Trophoblast cell (in vitro differentiated cells and primary cell): ENCODE measurements at regions not wholly inside any gene's neighbourhood (a gene's known extent, or its start where the extent isn't known, plus 50 kb on each side); places are given as distances from the start of the nearest gene placed in this dataset.

ENCODE experiments used
- DNase-seq, 2 donors: peaks; one replicate each; pipeline ENCODE4 v3.0.0-alpha.2; 2016
- H2AFZ ChIP-seq: 2 replicates; pipeline ENCODE4 v1.6.1; 2013; ENCODE audit warnings: low read length, moderate library complexity, mild to moderate bottlenecking; ENCODE audit not compliant: insufficient read depth, poor library complexity
- H2AK5ac ChIP-seq: 2 replicates; pipeline ENCODE4 v1.6.1; 2013; ENCODE audit warnings: mild to moderate bottlenecking, low read length
- H2BK120ac ChIP-seq: 2 replicates; pipeline ENCODE4 v1.6.1; 2013; ENCODE audit warnings: low read length, mild to moderate bottlenecking, moderate library complexity; ENCODE audit not compliant: insufficient read depth, poor library complexity
- H2BK12ac ChIP-seq: 2 replicates; pipeline ENCODE4 v1.6.1; 2013; ENCODE audit warnings: mild to moderate bottlenecking, low read length, moderate library complexity
- H2BK5ac ChIP-seq: 2 replicates; pipeline ENCODE4 v1.6.1; 2013; ENCODE audit warnings: low read length, low read depth, moderate library complexity, mild to moderate bottlenecking; ENCODE audit not compliant: poor library complexity
- H3K14ac ChIP-seq: 2 replicates; pipeline ENCODE4 v1.6.1; 2013; ENCODE audit warnings: mild to moderate bottlenecking, low read length
- H3K18ac ChIP-seq: 2 replicates; pipeline ENCODE4 v1.6.1; 2013; ENCODE audit warnings: mild to moderate bottlenecking, low read length
- H3K23ac ChIP-seq: 2 replicates; pipeline ENCODE4 v1.6.1; 2013; ENCODE audit warnings: low read length
- H3K27ac ChIP-seq: 2 replicates; pipeline ENCODE4 v1.5.1; 2013; ENCODE audit warnings: low read depth, mild to moderate bottlenecking, inconsistent platforms, low read length, moderate library complexity
- H3K27me3 ChIP-seq: 2 replicates; pipeline ENCODE4 v1.6.1; 2013; ENCODE audit warnings: inconsistent platforms, mild to moderate bottlenecking, low read length, moderate library complexity; ENCODE audit not compliant: insufficient read depth
- H3K36me3 ChIP-seq, 2 experiments: 1 replicate in 1 of 2; 2 replicates in 1 of 2; pipeline ENCODE4 v1.6.1; 2013; ENCODE audit warnings: low read length in 2 of 2, mild to moderate bottlenecking in 2 of 2, moderate library complexity in 1 of 2; ENCODE audit not compliant: insufficient read depth in 2 of 2, control insufficient read depth in 1 of 2
- H3K4ac ChIP-seq: 2 replicates; pipeline ENCODE4 v1.6.1; 2013; ENCODE audit warnings: low read depth, mild to moderate bottlenecking, low read length, moderate library complexity
- H3K4me1 ChIP-seq, 2 experiments: 1 replicate in 1 of 2; 2 replicates in 1 of 2; pipeline ENCODE4 v1.6.1; 2013; ENCODE audit warnings: low read length in 2 of 2, mild to moderate bottlenecking in 2 of 2, moderate library complexity in 1 of 2; ENCODE audit not compliant: insufficient read depth in 2 of 2, control insufficient read depth in 1 of 2
- H3K4me2 ChIP-seq: 2 replicates; pipeline ENCODE4 v1.6.1; 2013; ENCODE audit warnings: inconsistent platforms, mild to moderate bottlenecking, low read length, moderate library complexity
- H3K4me3 ChIP-seq: 2 replicates; pipeline ENCODE4 v1.5.1; 2013; ENCODE audit warnings: mild to moderate bottlenecking, low read depth, low read length, inconsistent platforms
- H3K79me1 ChIP-seq: one replicate; pipeline ENCODE4 v1.6.1; 2013; ENCODE audit warnings: low read length
- H3K79me2 ChIP-seq: 2 replicates; pipeline ENCODE4 v1.6.1; 2013; ENCODE audit warnings: low read length, mild to moderate bottlenecking; ENCODE audit not compliant: control insufficient read depth, insufficient read depth, poor library complexity
- H3K9ac ChIP-seq: 2 replicates; pipeline ENCODE4 v1.6.1; 2013; ENCODE audit warnings: mild to moderate bottlenecking, low read length
- H3K9me3 ChIP-seq: 2 replicates; pipeline ENCODE4 v1.6.1; 2013; ENCODE audit warnings: low read depth, mild to moderate bottlenecking, control low read depth, inconsistent platforms, low read length; ENCODE audit not compliant: insufficient read depth
- H4K12ac ChIP-seq: 2 replicates; pipeline ENCODE4 v1.6.1; 2013; ENCODE audit warnings: low read depth, mild to moderate bottlenecking, low read length, moderate library complexity
- H4K8ac ChIP-seq: 2 replicates; pipeline ENCODE4 v1.6.1; 2013; ENCODE audit warnings: low read depth, mild to moderate bottlenecking, low read length, moderate library complexity
- H4K91ac ChIP-seq: one replicate; pipeline ENCODE4 v1.6.1; 2013; ENCODE audit warnings: low read depth, mild to moderate bottlenecking, low read length, moderate library complexity
- WGBS: extraction: QIAGEN DNeasy Blood & Tissue Kit; methylation state at CpG from one replicate; pipeline ENCODE4 v1.1.7; 2013; ENCODE audit warnings: missing lambda C conversion rate; ENCODE audit not compliant: insufficient read length, insufficient coverage; ENCODE audit errors: extremely low coverage; 5-methylcytosine and 5-hydroxymethylcytosine counted together

GRCh38 chr14:85764822-85765221 lies 234.9 kb downstream of the FLRT2 start:
- Histone ChIP-seq H2AK5ac (no peak overlapping the region), H2BK5ac (no peak overlapping the region), H3K27ac (no peak overlapping the region), H3K79me1 (no peaks in the 10 kb centered on the region), H3K4me3 (no peak overlapping the region), H3K9ac (no peak overlapping the region), H2BK120ac (no peak overlapping the region), H4K91ac (no peak overlapping the region), H2AFZ (no peak overlapping the region), H3K18ac (no peak overlapping the region), H3K9me3 (no peaks in the 10 kb centered on the region), H4K8ac (no peak overlapping the region), H3K23ac (no peak overlapping the region), H4K12ac (no peak overlapping the region), H2BK12ac (no peak overlapping the region), H3K4me2 (no peak overlapping the region), H3K4me1 (no peaks in the 10 kb centered on the region), H3K27me3 (no peaks in the 10 kb centered on the region), H3K4ac (no peak overlapping the region), H3K14ac (no peak overlapping the region), H3K36me3 (no peaks in the 10 kb centered on the region), H3K79me2 (no peaks in the 10 kb centered on the region)
- no peak for DNase-seq
- no CpG with 5 or more reads among the region's 6 CpGs for WGBS

- no peaks in the 10 kb centered on the region for H3K4me1 ChIP-seq
- DNase-seq = no peak
- H3K4me3 ChIP-seq = no peak overlapping the region
- no peak overlapping the region for H3K18ac ChIP-seq
- H2AFZ ChIP-seq = no peak overlapping the region
- H3K4ac ChIP-seq = no peak overlapping the region
- no peaks in the 10 kb centered on the region for H3K36me3 ChIP-seq
- no peak overlapping the region for H4K8ac ChIP-seq
- H3K9ac ChIP-seq = no peak overlapping the region
- H2BK5ac ChIP-seq = no peak overlapping the region
- H3K14ac ChIP-seq = no peak overlapping the region
- H3K4me2 ChIP-seq = no peak overlapping the region
- WGBS = no CpG with 5 or more reads among the region's 4 CpGs
- H3K79me2 ChIP-seq = no peaks in the 10 kb centered on the region
- H2BK12ac ChIP-seq = no peak overlapping the region
- H3K27ac ChIP-seq = no peak overlapping the region
- no peak overlapping the region for H3K23ac ChIP-seq
- H2AK5ac ChIP-seq = no peak overlapping the region
- no peaks in the 10 kb centered on the region for H3K79me1 ChIP-seq
- H3K27me3 ChIP-seq = no peaks in the 10 kb centered on the region
- H3K9me3 ChIP-seq = no peaks in the 10 kb centered on the region
- no peak overlapping the region for H2BK120ac ChIP-seq
- no peak overlapping the region for H4K91ac ChIP-seq
- no peak overlapping the region for H4K12ac ChIP-seq
These were observed 232.6 kb downstream of the FLRT2 start for GRCh38 chr14:85762526-85762925.

- Histone ChIP-seq H2AFZ (no peak overlapping the region), H3K27ac (no peak overlapping the region), H3K4ac (no peak overlapping the region), H3K27me3 (no peaks in the 10 kb centered on the region), H4K91ac (no peak overlapping the region), H3K79me1 (no peaks in the 10 kb centered on the region), H3K4me1 (no peaks in the 10 kb centered on the region), H2BK120ac (no peak overlapping the region), H3K9ac (no peak overlapping the region), H3K4me3 (no peak overlapping the region), H2BK12ac (no peak overlapping the region), H4K8ac (no peak overlapping the region), H3K4me2 (no peak overlapping the region), H3K14ac (no peak overlapping the region), H3K9me3 (no peaks in the 10 kb centered on the region), H3K36me3 (no peaks in the 10 kb centered on the region), H2BK5ac (no peak overlapping the region), H3K79me2 (no peaks in the 10 kb centered on the region), H2AK5ac (no peak overlapping the region), H3K18ac (no peak overlapping the region), H4K12ac (no peak overlapping the region), H3K23ac (no peak overlapping the region)
- WGBS = no CpG with 5 or more reads among the region's 2 CpGs
- no peak for DNase-seq
These were observed 222.2 kb downstream of the FLRT2 start for GRCh38 chr14:85752175-85752574.

GRCh38 chr14:85744573-85744972 lies 214.6 kb downstream of the FLRT2 start:
- H4K91ac ChIP-seq = no peak overlapping the region
- no peak for DNase-seq
- H3K27me3 ChIP-seq = no peaks in the 10 kb centered on the region
- WGBS = no CpG with 5 or more reads among the region's 4 CpGs
- H3K4me2 ChIP-seq = no peak overlapping the region
- no peaks in the 10 kb centered on the region for H3K79me2 ChIP-seq
- no peaks in the 10 kb centered on the region for H3K36me3 ChIP-seq
- no peak overlapping the region for H4K8ac ChIP-seq
- H3K79me1 ChIP-seq = no peaks in the 10 kb centered on the region
- no peak overlapping the region for H2AFZ ChIP-seq
- no peak overlapping the region for H3K9ac ChIP-seq
- H4K12ac ChIP-seq = no peak overlapping the region
- no peak overlapping the region for H3K4me3 ChIP-seq
- no peaks in the 10 kb centered on the region for H3K9me3 ChIP-seq
- H3K4ac ChIP-seq = no peak overlapping the region
- no peak overlapping the region for H2AK5ac ChIP-seq
- H3K4me1 ChIP-seq = no peaks in the 10 kb centered on the region
- no peak overlapping the region for H3K14ac ChIP-seq
- no peak overlapping the region for H2BK5ac ChIP-seq
- no peak overlapping the region for H2BK120ac ChIP-seq
- no peak overlapping the region for H3K27ac ChIP-seq
- no peak overlapping the region for H2BK12ac ChIP-seq
- no peak overlapping the region for H3K23ac ChIP-seq
- no peak overlapping the region for H3K18ac ChIP-seq
